ENCODE measurements at regions not wholly inside any gene's neighbourhood (a gene's known extent, or its start where the extent isn't known, plus 50 kb on each side); places are given as distances from the start of the nearest gene placed in this dataset.

DNA sequence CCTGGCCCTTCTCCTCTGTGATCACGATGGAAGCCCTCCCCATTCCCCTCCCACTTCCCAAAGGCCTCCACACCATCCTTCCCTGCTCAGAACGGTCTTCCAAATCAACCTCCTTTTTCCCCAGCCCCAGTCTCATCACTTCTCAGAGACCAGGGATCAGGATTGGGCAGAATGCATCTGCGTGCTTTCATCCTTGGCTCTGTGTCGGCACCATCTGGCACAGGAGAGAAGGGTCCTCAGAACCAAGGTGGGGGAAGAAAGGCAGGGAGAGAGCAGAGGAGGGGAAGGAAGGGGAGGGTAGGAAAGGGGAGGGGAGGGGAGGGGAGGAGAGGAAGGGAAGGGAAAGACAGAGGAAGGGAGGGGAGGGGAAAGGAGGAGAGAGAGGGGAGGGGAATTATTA is 52.4 kb upstream of the FICD start:
- no peak for TF ChIP-seq CTCF (IDR thresholded peaks at IDR 0.05; ENCODE audit: insufficient read depth, low read depth, low read length, missing control alignments)
- no peak overlapping the region for H3K4me3 ChIP-seq (ENCODE audit: low read depth, low read length)
- DNase-seq (ENCODE audit: low read depth), result no peak

GRCh38 chr12:108461058-108461660 is 53.9 kb upstream of the FICD start:
- TF ChIP-seq CTCF (IDR thresholded peaks at IDR 0.05; ENCODE audit: insufficient read depth, low read depth, low read length, missing control alignments), result no peak
- no peak for DNase-seq (ENCODE audit: low read depth)
- H3K4me3 ChIP-seq (ENCODE audit: low read depth, low read length), result no peak overlapping the region

GRCh38 chr12:108459149-108459548 is 55.9 kb upstream of the FICD start:
- no peak for TF ChIP-seq CTCF (IDR thresholded peaks at IDR 0.05; ENCODE audit: insufficient read depth, low read depth, low read length, missing control alignments)
- no peak for DNase-seq (ENCODE audit: low read depth)
- H3K4me3 ChIP-seq (ENCODE audit: low read depth, low read length), result no peak overlapping the region

DNA sequence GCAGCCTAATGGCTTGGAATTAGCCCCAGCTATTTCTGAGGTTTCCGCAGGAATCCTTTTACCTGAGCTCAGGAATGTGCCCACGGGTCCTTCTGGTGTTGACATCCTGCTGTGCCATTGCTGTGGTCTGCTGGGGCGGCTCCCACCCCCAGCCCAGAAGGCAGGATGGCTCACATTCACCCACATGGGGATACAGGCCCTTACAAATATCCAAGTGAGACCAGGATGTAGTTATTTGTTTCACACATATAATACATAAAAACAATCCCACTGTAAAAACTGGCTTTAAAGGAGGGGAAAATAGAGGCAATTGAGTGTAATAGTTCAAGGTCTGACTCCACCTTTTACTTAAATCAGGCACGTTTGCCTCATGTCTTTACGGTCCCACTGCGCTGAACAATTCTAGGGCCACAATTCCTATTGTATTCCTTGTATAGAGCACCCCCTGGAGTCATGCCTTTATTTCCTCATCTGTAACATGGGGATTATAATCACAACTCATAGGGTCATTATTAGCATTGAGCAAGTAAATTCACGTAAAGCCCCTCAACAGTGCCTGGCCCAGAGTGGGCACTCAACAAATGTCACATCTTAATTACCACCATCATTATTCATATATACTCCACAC is 57.2 kb upstream of the FICD start:
- DNase-seq (ENCODE audit: low read depth), result no peak
- no peak overlapping the region for H3K4me3 ChIP-seq (ENCODE audit: low read depth, low read length)
- peak; percentile 1 for TF ChIP-seq CTCF (IDR thresholded peaks at IDR 0.05; ENCODE audit: insufficient read depth, low read depth, low read length, missing control alignments)

DNA sequence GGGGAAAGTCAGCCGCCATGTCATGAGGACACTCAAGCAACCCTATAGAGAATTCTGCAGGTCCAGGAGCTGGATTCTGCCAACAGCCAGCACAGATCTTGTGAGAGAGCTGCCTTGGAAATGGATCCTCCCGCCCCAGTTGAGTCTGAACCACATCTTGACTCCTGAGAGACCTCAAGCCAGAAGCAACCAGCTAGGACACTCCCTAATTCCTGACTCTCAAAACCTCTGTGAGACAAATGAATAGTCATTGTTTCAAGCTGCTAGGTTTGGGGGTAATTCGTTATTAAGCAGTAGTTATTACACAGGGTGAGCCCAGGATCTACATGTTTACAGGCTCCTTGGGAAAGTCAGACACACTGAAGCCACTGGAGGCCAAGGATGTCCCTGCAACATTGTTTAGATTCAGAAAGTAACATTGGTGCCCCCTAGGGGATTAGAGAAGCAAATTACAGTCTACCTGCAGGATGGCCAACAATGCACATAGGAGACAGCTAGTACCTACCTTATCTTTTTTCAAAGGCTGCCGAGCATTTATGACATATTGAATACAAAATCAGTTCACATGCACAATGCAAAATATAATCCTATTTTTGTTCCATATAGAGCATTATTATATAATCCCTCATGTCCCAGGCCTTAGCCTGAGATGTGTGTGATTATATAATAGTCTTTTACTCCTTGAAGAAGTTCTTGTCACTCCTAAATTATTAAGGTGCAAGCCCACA is 57.9 kb upstream of the FICD start:
- peak; percentile 71 for DNase-seq (ENCODE audit: low read depth)
- TF ChIP-seq CTCF (IDR thresholded peaks at IDR 0.05; ENCODE audit: insufficient read depth, low read depth, low read length, missing control alignments), result peak; percentile 73
- H3K4me3 ChIP-seq (ENCODE audit: low read depth, low read length), result no peak overlapping the region

DNA sequence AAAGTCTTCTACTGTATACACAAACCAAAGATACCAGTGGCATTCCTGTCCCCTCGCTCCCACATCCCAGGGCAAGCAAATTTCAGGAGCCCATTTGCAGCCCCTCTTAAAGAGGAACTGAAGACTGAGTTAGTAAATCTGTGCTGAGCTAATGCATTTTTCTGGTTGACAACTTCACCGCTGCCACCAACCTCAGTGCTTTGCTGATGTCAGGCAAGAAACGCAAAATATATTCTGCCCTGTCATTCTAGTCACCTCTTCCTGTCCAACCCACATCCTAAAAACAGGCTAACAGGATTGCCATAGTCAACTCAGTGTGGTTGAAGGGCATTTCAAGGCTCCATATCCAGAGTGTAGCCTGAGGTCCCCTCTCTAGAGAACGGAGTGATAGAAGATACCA is 59.4 kb upstream of the FICD start:
- TF ChIP-seq CTCF (IDR thresholded peaks at IDR 0.05; ENCODE audit: insufficient read depth, low read depth, low read length, missing control alignments), result no peak
- H3K4me3 ChIP-seq (ENCODE audit: low read depth, low read length), result no peak overlapping the region
- peak; percentile 23 for DNase-seq (ENCODE audit: low read depth)
